ENCODE measurements at regions not wholly inside any gene's neighbourhood (a gene's known extent, or its start where the extent isn't known, plus 50 kb on each side); places are given as distances from the start of the nearest gene placed in this dataset.

- TF ChIP-seq, protein P1, sequence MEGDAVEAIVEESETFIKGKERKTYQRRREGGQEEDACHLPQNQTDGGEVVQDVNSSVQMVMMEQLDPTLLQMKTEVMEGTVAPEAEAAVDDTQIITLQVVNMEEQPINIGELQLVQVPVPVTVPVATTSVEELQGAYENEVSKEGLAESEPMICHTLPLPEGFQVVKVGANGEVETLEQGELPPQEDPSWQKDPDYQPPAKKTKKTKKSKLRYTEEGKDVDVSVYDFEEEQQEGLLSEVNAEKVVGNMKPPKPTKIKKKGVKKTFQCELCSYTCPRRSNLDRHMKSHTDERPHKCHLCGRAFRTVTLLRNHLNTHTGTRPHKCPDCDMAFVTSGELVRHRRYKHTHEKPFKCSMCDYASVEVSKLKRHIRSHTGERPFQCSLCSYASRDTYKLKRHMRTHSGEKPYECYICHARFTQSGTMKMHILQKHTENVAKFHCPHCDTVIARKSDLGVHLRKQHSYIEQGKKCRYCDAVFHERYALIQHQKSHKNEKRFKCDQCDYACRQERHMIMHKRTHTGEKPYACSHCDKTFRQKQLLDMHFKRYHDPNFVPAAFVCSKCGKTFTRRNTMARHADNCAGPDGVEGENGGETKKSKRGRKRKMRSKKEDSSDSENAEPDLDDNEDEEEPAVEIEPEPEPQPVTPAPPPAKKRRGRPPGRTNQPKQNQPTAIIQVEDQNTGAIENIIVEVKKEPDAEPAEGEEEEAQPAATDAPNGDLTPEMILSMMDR (conservative IDR thresholded peaks at IDR 0.05; ENCODE audit: low read depth, low read length): no peak
- TF ChIP-seq EZH2 (IDR thresholded peaks at IDR 0.05; ENCODE audit: borderline replicate concordance, low read depth, low read length, poor library complexity, severe bottlenecking): no peak
Measured at GRCh38 chr16:79991969-79992368, 391.4 kb upstream of the MAF start.

DNA sequence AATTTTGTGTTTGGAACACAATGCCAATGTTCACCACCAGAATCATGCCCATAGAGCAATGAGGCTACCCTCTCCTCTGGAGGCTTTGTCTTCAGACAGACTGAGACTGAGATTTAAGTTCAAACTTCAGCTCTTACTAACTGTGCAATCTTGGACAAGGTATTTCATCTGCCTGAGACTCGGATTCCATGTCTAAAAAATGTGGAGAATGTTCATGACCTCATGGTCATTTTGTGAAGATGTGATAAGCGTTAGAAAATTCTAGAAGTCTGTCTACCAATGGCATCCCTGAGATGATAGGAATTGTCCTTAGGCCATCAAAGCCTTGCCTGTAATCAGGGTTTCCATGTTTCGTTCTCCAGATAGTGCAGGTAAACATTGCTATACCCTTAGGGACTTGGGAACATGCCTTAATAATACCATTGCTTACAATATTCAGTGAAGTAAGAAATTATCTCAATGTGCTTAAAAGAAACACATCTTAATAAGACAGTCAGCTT, 388.2 kb upstream of the MAF start:
- POLR2A ChIA-PET (ENCODE audit: low non-redundant PET): no interaction called here
- no TSS peak for BruUV-seq (replicated peaks)
- Histone ChIP-seq H3K9me3 (ENCODE audit: low read depth, low read length, poor library complexity, severe bottlenecking) (no peaks in the 10 kb centered on the region), H3K27me3 (replicated peaks; ENCODE audit: insufficient read depth, low read depth, low read length, poor library complexity) (no peaks in the 10 kb centered on the region), H3K36me3 (ENCODE audit: insufficient read depth, low read length, poor library complexity, severe bottlenecking) (no peaks in the 10 kb centered on the region), H3K27ac (ENCODE audit: low read depth, low read length, poor library complexity, severe bottlenecking) (no peak overlapping the region), H3K4me1 (ENCODE audit: insufficient read depth, low read length, poor library complexity, severe bottlenecking) (no peaks in the 10 kb centered on the region), H3K4me3 (ENCODE audit: low read depth, low read length, poor library complexity, severe bottlenecking) (no peak overlapping the region)
- TF ChIP-seq, protein P1 (conservative IDR thresholded peaks at IDR 0.05; ENCODE audit: low read depth, low read length): no peak
- no peak for TF ChIP-seq EZH2 (IDR thresholded peaks at IDR 0.05; ENCODE audit: borderline replicate concordance, low read depth, low read length, poor library complexity, severe bottlenecking)
- no peak for DNase-seq (ENCODE audit: low spot score)
- CTCF ChIA-PET: no interaction called here
- intact Hi-C loops (cut with micrococcal nuclease; ENCODE audit: unreplicated experiment): no loop called here

More at GRCh38 chr16:79991969-79992368, 391.4 kb upstream of the MAF start:
- BruUV-seq (replicated peaks): no TSS peak
- H3K36me3 ChIP-seq (ENCODE audit: insufficient read depth, low read length, poor library complexity, severe bottlenecking): no peaks in the 10 kb centered on the region
- intact Hi-C loops (cut with micrococcal nuclease; ENCODE audit: unreplicated experiment): no loop called here
- ChIA-PET CTCF (no interaction called here), POLR2A (ENCODE audit: low non-redundant PET) (no interaction called here)
- H3K27ac ChIP-seq (ENCODE audit: low read depth, low read length, poor library complexity, severe bottlenecking): no peak overlapping the region
- H3K27me3 ChIP-seq (replicated peaks; ENCODE audit: insufficient read depth, low read depth, low read length, poor library complexity): no peaks in the 10 kb centered on the region
- DNase-seq (ENCODE audit: low spot score): no peak
- H3K4me3 ChIP-seq (ENCODE audit: low read depth, low read length, poor library complexity, severe bottlenecking): no peak overlapping the region
- no peaks in the 10 kb centered on the region for H3K4me1 ChIP-seq (ENCODE audit: insufficient read depth, low read length, poor library complexity, severe bottlenecking)
- no peaks in the 10 kb centered on the region for H3K9me3 ChIP-seq (ENCODE audit: low read depth, low read length, poor library complexity, severe bottlenecking)

DNA sequence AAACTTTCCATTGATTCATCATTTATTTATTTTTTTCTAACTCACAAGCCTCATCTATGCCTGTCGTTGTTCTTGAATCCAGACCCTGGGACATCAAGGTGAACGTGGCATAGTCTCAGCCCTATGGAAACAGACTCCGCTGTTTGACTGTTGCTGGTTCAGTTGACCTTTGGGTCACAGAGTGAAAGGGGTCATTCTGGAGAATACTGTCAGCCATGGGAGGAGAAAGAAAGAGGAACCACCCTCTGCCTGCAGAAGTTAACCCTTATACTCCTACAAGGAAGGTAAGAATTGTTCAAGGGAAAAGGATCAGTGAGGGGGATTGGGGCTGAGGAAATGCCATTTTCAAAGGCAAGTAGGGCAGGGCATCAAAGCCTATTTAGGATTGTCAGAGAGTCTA, 387.6 kb upstream of the MAF start:
- no peaks in the 10 kb centered on the region for H3K27me3 ChIP-seq (replicated peaks; ENCODE audit: insufficient read depth, low read depth, low read length, poor library complexity)
- no peak for TF ChIP-seq EZH2 (IDR thresholded peaks at IDR 0.05; ENCODE audit: borderline replicate concordance, low read depth, low read length, poor library complexity, severe bottlenecking)
- TF ChIP-seq, protein P1 (conservative IDR thresholded peaks at IDR 0.05; ENCODE audit: low read depth, low read length): no peak
- H3K36me3 ChIP-seq (ENCODE audit: insufficient read depth, low read length, poor library complexity, severe bottlenecking): no peaks in the 10 kb centered on the region
- ChIA-PET CTCF (no interaction called here), POLR2A (ENCODE audit: low non-redundant PET) (no interaction called here)
- no peak for DNase-seq (ENCODE audit: low spot score)
- BruUV-seq (replicated peaks): no TSS peak
- intact Hi-C loops (cut with micrococcal nuclease; ENCODE audit: unreplicated experiment): no loop called here
- no peak overlapping the region for H3K27ac ChIP-seq (ENCODE audit: low read depth, low read length, poor library complexity, severe bottlenecking)
- H3K4me3 ChIP-seq (ENCODE audit: low read depth, low read length, poor library complexity, severe bottlenecking): no peak overlapping the region
- H3K9me3 ChIP-seq (ENCODE audit: low read depth, low read length, poor library complexity, severe bottlenecking): no peaks in the 10 kb centered on the region
- H3K4me1 ChIP-seq (ENCODE audit: insufficient read depth, low read length, poor library complexity, severe bottlenecking): no peaks in the 10 kb centered on the region
